Middle frontal gyrus (tissue), 1 donor: ENCODE measurements at regions not wholly inside any gene's neighbourhood (a gene's known extent, or its start where the extent isn't known, plus 50 kb on each side); places are given as distances from the start of the nearest gene placed in this dataset.

Source experiments
- DNase-seq: peaks from one replicate; pipeline ENCODE4 v3.0.0-alpha.2; 2015; ENCODE audit warnings: low spot score; ENCODE audit errors: extremely low spot score

DNA sequence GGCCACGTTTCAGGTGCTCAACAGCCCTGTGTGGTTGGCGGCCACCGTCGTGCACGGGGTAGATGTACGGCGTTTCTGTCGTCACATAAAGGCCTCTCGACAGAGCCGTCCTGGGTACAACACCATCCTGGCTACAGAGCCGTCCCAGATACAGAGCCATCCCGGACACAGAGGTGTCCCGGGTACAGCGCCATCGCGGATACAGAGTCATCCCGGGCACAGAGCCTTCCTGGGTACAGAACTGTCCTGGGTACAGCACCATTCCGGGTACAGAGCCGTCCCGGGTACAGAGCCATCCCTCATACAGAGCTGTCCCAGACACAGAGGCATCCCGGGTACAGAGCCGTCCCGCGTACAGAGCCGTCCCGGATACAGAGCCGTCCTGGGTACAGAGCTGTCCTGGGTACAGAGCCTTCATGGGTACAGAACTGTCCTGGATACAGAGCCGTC is 222.7 kb upstream of the SOX1 start:
- no peak for DNase-seq

DNA sequence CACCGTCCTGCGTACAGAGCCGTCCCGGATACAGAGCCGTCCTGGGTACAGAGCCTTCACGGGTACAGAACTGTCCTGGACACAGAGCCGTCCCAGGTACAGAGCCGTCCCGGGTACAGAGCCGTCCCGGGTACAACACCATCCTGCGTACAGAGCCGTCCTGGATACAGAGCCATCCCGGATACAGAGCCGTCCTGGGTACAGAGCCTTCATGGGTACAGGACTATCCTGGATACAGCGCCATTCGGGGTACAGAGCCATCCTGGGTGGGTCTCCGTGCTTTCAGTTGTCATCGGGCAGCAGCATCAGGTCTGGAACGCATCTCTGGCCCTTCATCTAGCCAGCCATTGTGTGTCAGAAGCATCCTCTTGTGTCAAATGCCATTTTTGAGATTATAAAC is 222.3 kb upstream of the SOX1 start:
- no peak for DNase-seq

DNA sequence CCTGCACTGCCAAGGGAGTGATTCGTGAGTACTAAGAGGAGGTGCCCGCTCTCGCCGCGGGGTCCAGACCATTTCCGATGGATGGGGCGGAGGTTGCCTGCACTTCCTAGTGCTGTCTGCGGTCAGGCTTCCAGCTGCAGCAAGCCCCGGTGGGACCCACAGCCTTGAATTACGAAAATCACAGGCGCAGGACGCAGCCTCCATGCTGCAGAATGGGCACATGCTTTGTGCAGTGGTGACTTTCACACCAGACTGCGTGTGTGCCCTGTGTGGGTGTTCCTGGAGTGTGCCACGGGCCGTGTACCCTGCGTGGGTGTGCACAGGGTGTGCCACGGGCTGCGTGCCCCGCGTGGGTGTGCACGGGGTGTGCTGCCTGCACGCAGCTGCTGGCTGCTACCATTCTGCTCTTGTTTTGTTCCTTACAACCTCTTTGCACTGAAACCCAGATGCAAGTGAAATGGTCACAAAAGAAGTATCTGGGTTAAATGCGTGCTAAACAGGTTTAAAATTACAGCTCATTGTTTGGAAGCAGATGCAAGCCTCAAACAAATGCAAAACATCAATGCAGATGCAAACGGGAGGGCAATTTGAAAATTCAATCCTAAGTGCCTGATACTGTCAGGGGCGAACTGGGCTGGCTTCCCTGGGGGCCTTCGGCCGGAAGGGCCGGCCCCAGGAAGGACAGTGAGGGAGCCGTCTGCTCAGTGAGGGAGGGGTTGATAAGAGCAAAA is 221.2 kb upstream of the SOX1 start:
- no peak for DNase-seq

DNA sequence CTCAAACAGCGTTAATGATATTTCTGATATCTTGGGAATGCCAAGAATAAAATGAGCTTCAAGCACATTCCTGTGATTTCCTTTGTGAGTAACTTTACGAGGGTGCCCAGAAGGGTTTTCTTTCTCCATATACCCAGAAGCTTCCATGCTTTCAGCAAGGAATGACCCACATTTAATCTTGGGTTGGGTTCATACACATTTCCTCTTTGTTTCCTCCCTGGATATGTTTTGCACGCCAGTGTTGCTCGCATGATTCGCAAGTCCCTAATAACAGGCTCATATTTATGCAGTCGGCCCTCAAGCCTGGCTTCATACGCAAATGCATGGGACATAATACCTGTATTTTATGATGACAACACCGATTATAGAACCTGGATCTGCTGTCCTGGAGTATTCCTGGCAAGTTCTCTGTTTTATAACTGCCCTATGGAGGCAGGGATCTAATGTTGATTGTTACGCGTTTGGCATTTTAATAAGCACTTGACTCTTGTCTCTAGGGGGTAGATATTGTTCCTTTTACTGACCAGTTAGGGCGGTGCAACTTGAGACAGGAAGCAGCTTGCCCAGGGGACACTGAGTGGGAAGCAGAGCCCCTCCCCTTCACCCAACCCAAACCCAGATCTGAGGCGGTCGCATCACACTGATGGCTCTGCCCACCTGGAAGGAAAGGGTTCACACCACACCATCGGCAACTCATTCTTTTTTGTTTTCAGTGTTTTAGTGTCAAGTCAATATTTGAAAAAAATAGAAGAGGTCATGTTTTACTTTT is 220.4 kb upstream of the SOX1 start:
- DNase-seq = no peak

DNA sequence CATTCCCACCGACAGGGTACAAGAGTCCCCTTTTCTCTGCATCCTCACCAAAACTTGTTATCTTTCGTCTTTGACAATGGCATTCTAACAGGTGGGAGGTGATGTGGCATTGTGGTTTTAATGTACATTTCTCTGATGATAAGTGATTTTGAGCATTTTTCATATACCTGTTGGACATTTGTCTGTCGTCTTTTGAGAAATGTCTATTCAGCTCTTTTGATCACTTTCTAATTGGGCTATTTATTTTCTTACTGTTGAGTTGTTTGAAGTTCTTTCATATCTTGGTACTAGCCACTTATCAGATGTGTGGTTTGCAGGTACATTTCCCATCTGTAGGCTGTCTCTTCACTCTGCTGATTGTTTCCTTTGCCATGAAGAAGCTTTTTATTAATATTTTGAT is 219.0 kb upstream of the SOX1 start:
- DNase-seq = no peak

DNA sequence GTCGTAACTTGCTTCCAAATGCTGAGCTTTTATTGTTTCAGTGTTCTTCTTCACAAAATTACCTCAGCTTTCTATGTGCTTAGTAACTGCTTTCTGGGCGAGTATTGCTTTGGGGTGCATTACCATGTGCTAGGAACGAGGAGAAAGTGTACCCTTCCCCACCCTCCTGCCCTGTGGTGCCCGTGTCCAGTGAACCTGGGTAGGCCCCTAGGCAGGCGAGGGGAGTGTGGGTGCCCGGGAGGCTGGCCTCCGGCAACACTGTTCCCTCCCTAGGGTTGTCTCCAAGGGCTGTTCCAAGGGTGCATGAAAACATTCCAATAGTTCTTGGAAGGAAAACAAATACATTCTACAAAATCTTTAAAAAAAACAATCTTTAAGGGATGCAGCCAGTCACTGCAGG is 216.5 kb upstream of the SOX1 start:
- no peak for DNase-seq

DNA sequence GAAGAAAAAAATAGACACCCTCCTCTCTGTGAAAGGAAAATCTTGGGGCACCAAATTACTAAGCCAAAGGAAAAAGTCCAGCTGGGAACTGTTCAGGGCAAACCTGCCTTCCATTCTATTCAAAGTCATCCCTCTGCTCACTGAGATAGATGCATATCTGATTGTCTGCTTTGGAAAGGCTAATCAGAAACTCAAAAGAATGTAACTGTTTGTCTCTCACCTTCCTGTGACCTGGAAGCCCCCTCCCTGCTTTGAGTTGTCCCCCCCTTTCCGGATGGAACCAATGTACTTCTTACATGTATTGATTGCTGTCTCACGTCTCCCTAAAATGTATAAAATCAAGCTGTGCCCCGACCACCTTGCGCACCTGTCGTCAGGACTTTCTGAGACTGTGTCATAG is 216.0 kb upstream of the SOX1 start:
- DNase-seq = no peak

DNA sequence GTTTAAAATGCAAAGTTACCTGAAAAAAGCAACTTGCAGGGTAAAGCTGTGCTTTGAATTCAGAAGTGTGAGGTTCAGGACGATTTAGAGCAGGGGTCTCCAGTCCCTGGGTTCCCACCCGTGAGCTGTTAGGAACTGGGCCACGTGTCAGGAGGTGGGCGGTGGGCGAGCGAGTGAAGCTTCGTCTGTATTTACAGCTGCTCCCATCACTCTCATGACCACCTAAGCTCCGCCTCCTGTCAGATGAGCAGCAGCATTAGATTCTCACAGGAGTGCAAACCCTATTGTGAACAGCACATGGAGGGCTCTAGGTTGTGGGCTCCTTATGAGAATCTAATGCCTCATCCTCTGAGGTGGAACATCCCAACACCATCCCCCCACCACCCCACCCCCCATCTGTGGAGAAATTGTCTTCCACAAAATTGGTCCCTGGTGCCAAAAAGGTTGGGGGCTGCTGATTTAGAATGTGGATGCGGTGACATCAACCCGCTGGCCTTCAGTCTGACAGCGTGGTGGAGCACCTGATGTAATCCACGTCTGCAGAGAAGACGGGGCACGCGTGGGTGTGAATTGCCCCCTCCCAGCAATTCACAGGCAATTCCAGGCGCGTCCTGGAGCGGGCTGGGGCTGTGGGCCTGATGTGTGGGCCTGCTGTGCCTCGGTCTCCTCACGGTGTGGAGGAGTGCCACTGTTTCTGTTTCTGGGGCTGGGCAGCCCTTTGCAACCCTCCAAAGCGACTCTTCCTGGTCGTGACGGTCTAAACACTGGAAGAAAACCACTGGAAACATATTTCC is 214.0 kb upstream of the SOX1 start:
- no peak for DNase-seq

DNA sequence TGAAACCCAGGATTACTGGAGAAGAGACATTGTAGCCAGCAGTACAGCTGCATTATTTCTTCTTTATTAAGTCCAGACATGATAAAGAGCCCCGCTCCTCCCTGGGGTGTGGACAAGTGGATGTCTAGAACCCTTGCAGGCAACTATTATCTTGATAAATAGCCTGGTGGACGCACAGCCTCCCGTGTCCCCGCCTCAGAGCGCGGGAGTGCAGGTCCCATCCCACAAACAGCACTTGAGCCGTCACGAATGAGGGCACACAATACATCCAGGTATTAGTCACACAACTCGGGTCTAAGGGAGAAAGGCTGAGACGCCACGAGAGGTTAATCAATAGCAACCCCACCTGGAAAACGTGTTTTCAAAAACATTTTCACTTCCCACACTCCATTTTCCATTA is 213.2 kb upstream of the SOX1 start:
- DNase-seq = no peak

DNA sequence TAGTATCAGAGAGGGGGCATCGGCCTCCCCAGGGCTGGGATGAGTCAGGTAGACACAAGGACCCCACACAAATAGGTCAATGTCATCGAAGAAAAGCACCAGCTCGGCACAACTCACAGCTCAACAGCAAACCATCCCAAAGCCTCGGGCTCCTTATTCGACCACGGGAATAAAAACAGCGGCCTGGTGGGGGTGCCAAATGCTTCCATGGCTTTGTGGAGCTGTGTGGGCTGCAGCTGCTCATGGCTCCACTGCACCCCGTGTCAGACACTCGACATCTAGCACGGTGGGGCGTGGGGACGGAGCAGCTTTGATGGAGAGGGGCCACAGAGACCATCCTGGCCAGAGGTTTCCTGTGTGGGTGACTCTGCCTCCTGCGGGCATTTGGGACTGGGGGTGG is 212.5 kb upstream of the SOX1 start:
- DNase-seq = no peak

DNA sequence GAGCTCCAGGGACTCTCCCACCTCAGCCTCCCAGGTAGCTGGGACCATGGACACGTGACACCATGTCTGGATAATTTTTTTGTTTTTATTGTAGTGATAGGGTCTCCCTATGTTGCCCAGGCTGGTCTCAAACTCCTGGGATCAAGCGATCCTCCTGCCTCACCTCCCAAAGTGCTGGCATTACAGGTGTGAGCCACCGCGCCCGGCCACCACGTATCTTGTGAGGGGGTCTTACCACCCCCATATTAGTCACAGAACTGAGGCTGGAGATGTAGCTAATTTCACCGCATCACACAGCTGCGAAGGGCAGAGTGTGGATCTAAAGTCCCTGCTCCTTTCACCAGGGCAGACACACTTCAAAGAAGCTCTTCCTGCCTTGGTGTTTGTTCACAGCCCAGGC is 211.8 kb upstream of the SOX1 start:
- no peak for DNase-seq

DNA sequence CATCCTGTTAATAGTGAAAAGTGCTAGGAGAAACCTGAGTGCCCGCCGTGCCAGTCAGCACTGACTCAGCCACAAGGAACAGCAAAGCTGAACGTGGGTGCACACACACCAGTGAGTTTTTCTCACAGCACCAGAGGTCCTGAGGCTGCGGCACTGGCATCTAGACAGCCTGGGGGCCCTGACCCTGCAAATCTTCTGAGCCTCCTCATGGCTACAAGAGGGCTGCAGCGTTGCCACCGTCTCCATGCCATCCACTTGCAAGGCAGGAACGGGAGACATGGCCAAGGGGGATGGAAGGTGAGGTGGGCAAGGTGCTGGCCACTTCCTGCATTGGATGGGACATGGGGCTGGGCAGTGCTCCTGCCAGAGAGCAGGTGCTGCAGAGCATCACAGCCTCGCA is 211.2 kb upstream of the SOX1 start:
- no peak for DNase-seq

DNA sequence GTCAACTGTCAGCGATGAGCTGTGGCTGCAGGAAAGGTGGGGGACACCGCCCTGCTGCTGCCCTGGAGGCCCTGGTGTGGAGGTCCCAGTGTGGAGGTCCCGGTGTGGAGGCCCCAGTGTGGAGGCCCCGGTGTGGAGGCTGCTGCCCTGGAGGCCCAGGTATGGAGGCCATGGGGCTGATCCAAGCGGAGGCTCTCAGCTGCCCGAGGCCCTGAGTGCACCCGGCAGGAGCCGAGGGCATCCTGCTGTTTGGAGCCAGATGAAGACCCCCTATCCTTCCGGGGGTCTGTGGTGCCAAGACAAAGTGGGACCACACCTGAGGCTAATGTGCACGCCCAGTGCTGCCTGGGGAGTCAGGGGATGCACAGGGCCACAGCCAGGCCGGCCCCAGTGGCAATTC is 210.4 kb upstream of the SOX1 start:
- no peak for DNase-seq

DNA sequence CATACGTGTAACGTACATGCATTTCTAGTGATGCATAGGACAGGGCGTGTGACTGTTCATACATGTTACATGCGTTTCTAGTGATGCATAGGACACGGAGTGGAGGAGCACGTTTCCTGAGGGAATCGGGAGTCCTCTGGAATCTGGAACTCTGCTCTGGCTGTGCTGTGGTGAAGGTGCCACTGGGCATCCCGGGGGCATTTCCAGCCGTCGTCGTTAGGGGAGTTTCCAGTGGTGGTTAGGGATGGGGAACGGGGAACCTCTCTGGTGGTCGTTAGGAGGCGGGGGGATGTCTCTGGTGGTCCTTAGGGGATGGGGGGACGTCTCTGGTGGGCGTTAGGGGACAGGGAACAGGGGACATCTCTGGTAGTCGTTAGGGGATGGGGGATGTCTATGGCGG is 209.6 kb upstream of the SOX1 start:
- DNase-seq = no peak

DNA sequence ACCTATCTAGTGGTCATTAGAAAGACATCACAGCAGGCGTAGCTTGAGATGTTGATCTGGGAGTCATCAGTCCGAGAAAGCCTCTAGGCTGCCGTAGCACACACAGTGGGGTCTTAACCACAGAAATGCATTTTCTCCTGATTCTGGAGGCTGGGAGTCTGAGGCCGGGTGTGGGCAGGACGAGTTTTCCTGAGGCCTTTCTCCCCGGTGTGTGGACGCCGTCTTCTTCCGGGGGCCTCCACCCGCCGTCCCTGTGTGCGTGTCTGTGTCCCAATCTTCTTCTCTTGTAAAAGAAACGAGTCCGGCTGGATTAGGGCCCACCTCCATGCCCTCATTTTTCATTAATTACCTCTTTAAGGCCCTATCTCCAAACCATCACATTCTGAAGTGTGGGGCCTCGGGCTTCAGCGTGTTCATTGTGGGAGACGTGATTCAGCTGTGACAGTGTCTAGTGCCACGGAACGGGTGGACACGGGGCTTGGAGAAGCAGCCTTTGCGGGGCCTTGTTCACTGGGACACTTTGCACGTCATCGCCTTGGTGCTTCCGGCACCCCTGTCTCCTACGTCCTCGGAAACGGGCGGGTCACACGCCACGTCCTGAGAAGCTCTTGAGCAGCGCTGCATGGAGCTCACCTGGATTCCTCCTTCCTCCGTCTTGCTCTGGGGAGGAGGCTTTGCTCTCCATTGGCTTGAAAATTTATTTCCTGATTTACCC is 208.9 kb upstream of the SOX1 start:
- no peak for DNase-seq

DNA sequence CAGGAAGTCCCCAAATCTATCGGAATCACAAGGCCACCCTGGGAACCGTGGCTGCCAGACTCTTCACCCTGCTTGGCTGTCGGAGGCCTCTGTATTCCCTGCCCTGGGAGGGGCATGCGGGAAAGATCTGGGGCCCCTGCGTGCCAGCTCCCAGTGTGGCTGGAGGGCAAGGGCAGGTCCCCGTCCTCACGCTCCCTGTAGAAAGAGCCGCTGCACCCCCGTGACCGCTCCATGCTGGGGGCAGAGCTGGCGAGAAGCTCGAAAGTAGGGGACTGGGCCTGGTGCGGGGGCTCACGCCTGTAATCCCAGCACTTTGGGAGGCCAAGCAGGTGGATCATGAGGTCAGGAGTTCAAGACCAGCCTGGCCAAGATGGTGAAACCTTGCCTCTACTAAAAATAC is 208.4 kb upstream of the SOX1 start:
- DNase-seq = no peak

DNA sequence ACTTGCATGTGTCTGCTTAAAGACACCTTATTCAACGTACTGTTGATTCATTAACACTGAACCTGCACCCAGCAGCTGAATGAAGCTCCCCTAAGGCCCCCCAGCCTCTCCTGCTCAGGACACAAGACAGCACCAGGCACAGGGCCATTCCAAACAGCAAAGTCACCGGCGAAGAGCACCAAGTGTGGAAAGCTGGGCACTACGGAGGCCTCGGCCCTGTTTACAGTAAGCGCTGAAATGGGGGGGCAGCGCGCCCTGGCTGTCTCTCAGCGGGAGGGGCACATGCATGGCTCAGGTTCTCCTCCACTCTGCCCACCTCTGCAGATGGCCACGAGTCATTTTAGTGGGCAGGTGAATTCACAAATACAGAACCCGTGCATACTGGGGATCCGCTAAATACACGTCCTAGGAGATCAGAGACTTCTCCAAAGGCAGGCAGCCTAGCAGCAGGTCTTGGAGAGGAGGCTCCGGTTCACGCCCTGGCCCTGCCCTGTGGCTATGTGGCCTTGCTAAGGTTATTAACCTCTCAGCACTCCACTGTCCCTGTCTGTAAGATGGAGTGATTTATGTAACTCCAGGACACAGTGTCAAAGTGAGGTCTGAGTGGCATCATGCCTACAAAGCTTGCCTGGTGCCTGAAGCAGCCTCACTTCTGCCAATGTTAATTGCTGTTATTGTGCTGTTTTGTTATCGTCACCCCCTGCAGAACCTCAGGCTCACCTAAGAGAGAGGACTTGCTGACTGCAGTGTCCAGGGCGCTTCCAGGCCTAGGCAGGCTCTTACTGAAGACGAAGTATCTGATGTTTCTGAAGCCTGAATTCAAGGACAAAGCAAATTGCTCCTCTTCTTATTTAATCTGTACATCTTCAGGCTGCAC is 207.4 kb upstream of the SOX1 start:
- no peak for DNase-seq

DNA sequence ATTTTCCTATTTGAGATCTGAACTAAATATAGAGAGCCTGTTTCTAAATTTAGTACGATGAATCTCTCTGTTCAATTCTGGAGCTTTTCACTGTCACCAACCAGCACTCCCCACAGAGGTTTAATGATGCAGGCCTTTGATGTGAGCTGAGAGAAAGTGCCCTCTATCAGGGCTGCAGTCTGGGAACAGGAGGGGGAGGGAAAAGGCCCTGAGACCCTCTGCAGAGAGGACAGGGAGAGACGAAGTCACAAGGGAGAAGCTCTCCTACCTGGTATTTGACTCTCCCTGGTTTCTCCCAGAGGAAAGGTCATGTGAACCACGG is 206.8 kb upstream of the SOX1 start:
- DNase-seq = no peak

DNA sequence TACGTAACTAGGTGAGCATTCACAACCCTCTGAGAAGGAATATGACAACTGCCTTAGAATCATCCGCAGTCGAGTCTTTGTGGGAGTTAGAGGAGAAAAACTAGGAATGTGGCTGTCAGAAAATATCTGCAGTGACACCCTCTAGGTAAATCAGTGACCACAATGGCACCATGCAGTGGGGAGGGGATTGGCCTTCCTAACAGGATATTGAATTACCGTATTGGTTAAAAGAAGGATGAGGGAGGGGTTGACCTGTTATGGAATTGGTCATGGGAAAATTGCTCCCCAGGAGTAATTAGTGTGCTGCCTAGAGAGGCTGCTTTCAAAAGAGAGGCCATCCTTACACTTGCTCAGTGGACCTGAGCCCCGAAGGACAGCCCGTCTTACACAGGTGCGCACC is 205.6 kb upstream of the SOX1 start:
- DNase-seq = no peak

DNA sequence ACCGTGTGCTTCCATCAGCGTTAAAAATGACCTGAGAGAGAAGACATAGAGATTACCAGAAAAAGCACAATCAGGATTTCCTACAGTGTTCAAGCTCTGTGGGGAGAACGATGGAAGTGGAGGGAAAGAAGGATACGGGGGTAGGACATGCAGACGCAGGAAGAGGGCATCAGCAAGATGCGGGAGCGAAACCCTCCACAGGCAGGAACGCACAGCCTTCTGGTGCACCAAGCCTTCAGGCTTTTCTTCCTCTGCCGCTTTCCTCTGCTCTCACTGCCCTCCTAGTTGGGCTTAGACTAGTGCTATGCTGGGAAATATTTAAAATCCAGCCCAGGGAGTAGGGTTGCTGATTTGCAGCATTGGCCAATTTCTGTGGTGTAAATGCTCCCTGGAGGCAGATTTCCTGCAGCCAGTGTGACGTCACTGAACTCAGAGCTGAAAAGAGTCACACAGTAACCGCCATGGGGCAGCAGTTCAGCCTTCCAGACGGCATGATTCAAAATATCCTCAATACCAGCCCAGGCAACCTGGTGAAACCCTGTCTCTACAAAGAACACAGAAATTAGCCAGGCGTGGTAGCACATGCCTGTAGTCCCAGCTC is 205.1 kb upstream of the SOX1 start:
- DNase-seq = no peak
